GM12891 (cell line): ENCODE measurements at regions not wholly inside any gene's neighbourhood (a gene's known extent, or its start where the extent isn't known, plus 50 kb on each side); places are given as distances from the start of the nearest gene placed in this dataset.

Experiments
- PAX5 ChIP-seq: IDR thresholded peaks from 2 replicates; pipeline ENCODE4 v1.6.1; 2011; ENCODE audit warnings: low read length, moderate library complexity, mild to moderate bottlenecking; ENCODE audit not compliant: insufficient read depth, severe bottlenecking
- POLR2A ChIP-seq: IDR thresholded peaks from 2 replicates; pipeline ENCODE4 v1.6.1; 2011; ENCODE audit warnings: low read depth, low read length, control low read depth
- POLR2AphosphoS5 ChIP-seq: IDR thresholded peaks from 2 replicates; pipeline ENCODE4 v1.6.1; 2011; ENCODE audit warnings: low read depth, low read length, control low read depth
- SPI1 ChIP-seq: IDR thresholded peaks from 2 replicates; pipeline ENCODE4 v1.6.1; 2011; ENCODE audit warnings: low read depth, low read length, control low read depth
- TAF1 ChIP-seq: IDR thresholded peaks from 2 replicates; pipeline ENCODE4 v1.6.1; 2011; ENCODE audit warnings: low read depth, low read length, control low read depth

DNA sequence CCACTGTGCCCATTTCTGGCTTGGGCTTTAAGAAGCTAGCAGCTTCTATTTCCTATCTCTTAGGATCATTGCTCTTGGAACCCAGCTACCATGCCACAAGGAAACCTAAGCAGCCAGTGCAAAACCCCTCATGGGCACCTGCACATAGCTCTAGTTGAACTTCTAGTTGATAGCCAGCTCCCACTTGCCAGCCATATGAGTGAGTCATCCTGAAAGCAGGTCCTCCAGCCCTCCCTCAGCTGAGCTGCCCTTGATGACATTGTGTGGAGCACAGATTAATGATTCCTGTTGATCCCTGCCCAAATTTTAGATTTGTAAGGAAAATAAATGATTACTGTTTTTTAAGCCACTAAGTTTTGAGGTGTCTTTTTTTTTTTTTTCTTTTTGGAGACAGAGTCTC lies 234.2 kb upstream of the FBXO33 start:
- TF ChIP-seq POLR2A = no peak
- no peak for TF ChIP-seq TAF1
- TF ChIP-seq POLR2AphosphoS5 = no peak
- TF ChIP-seq SPI1 = no peak
- TF ChIP-seq PAX5 = no peak
